OCI-M1 (cell line): ENCODE measurements at regions not wholly inside any gene's neighbourhood (a gene's known extent, or its start where the extent isn't known, plus 50 kb on each side); places are given as distances from the start of the nearest gene placed in this dataset.

ENCODE experiments used
- DNase-seq: peaks from one replicate; lab custom pipeline; 2025; lab: John Stamatoyannopoulos, UW

GRCh38 chr9:79149585-79149984 is 422.2 kb upstream of the TLE4 start:
- no peak for DNase-seq

- no peak for DNase-seq
Observed at GRCh38 chr9:79151791-79152190, 420.0 kb upstream of the TLE4 start.

GRCh38 chr9:79152306-79152705 is 419.5 kb upstream of the TLE4 start:
- no peak for DNase-seq

GRCh38 chr9:79154806-79155205 is 417.0 kb upstream of the TLE4 start:
- no peak for DNase-seq

GRCh38 chr9:79155308-79155707 is 416.5 kb upstream of the TLE4 start:
- DNase-seq, result no peak

GRCh38 chr9:79163544-79163943 is 408.2 kb upstream of the TLE4 start:
- no peak for DNase-seq

GRCh38 chr9:79164406-79164805 is 407.4 kb upstream of the TLE4 start:
- DNase-seq, result no peak

- peak; percentile 24 for DNase-seq
Observed at GRCh38 chr9:79165020-79165780, 406.6 kb upstream of the TLE4 start.

GRCh38 chr9:79166005-79166404 is 405.8 kb upstream of the TLE4 start:
- DNase-seq, result no peak

GRCh38 chr9:79170643-79171042 is 401.1 kb upstream of the TLE4 start:
- DNase-seq, result no peak

- no peak for DNase-seq
Observed at GRCh38 chr9:79173932-79174331, 397.8 kb upstream of the TLE4 start.

- no peak for DNase-seq
Observed at GRCh38 chr9:79176014-79176697, 395.6 kb upstream of the TLE4 start.

GRCh38 chr9:79184831-79185230 is 386.9 kb upstream of the TLE4 start:
- no peak for DNase-seq

- no peak for DNase-seq
Observed at GRCh38 chr9:79185866-79186265, 385.9 kb upstream of the TLE4 start.

- no peak for DNase-seq
Observed at GRCh38 chr9:79189511-79189924, 382.2 kb upstream of the TLE4 start.

GRCh38 chr9:79193001-79193400 is 378.8 kb upstream of the TLE4 start:
- DNase-seq, result no peak

- no peak for DNase-seq
Observed at GRCh38 chr9:79193501-79194223, 378.1 kb upstream of the TLE4 start.

GRCh38 chr9:79195879-79196278 is 375.9 kb upstream of the TLE4 start:
- DNase-seq, result no peak

- DNase-seq, result no peak
Observed at GRCh38 chr9:79196606-79197005, 375.2 kb upstream of the TLE4 start.

- DNase-seq, result no peak
Observed at GRCh38 chr9:79200336-79200735, 371.4 kb upstream of the TLE4 start.

- no peak for DNase-seq
Observed at GRCh38 chr9:79201636-79202035, 370.1 kb upstream of the TLE4 start.

GRCh38 chr9:79208791-79209396 is 362.9 kb upstream of the TLE4 start:
- DNase-seq, result no peak
